ENCODE measurements at regions not wholly inside any gene's neighbourhood (a gene's known extent, or its start where the extent isn't known, plus 50 kb on each side); places are given as distances from the start of the nearest gene placed in this dataset.
A peak's percentile ranks its signal among the peaks of the same experiment; 100 is the strongest.
"Not testable (repeated sequence)": the region's sequence is repeated elsewhere in the genome, so short reads cannot be mapped to it uniquely, and the experiment has no call there.

- H3K4me3 Mint-ChIP-seq: no peak overlapping the region
- H3K36me3 Mint-ChIP-seq (ENCODE audit: low read depth): no peaks in the 10 kb centered on the region
- H3K27ac Mint-ChIP-seq (ENCODE audit: unreplicated experiment): peak overlapping the region; percentile 35
- H3K9me3 Mint-ChIP-seq: no peaks in the 10 kb centered on the region
- no peaks in the 10 kb centered on the region for H3K4me1 Mint-ChIP-seq
- no peak for TF ChIP-seq CTCF (conservative IDR thresholded peaks at IDR 0.05)
- no peaks in the 10 kb centered on the region for H3K27me3 Mint-ChIP-seq (ENCODE audit: low read depth)
- no peak for DNase-seq (ENCODE audit: low read depth, low spot score)
Measured at GRCh38 chr1:199029855-199030254, 391.0 kb downstream of the PTPRC start.

- DNase-seq (ENCODE audit: low read depth, low spot score); H3K27ac Mint-ChIP-seq (ENCODE audit: unreplicated experiment); H3K27me3 Mint-ChIP-seq (ENCODE audit: low read depth); H3K4me3 Mint-ChIP-seq; H3K4me1 Mint-ChIP-seq; H3K9me3 Mint-ChIP-seq; H3K36me3 Mint-ChIP-seq (ENCODE audit: low read depth): not testable (repeated sequence)
Measured at GRCh38 chr1:199030541-199030940, 391.7 kb downstream of the PTPRC start.

GRCh38 chr1:199031170-199031569, 392.3 kb downstream of the PTPRC start:
- H3K36me3 Mint-ChIP-seq (ENCODE audit: low read depth); H3K4me1 Mint-ChIP-seq; H3K4me3 Mint-ChIP-seq; H3K27ac Mint-ChIP-seq (ENCODE audit: unreplicated experiment); H3K9me3 Mint-ChIP-seq; H3K27me3 Mint-ChIP-seq (ENCODE audit: low read depth); DNase-seq (ENCODE audit: low read depth, low spot score): not testable (repeated sequence)

GRCh38 chr1:199032479-199032878, 393.6 kb downstream of the PTPRC start:
- not testable (repeated sequence) for H3K4me3 Mint-ChIP-seq; H3K4me1 Mint-ChIP-seq; H3K9me3 Mint-ChIP-seq; H3K27me3 Mint-ChIP-seq (ENCODE audit: low read depth); H3K36me3 Mint-ChIP-seq (ENCODE audit: low read depth); DNase-seq (ENCODE audit: low read depth, low spot score)
- peak overlapping the region; percentile 76 for H3K27ac Mint-ChIP-seq (ENCODE audit: unreplicated experiment)

GRCh38 chr1:199033661-199034060, 394.8 kb downstream of the PTPRC start:
- Mint-ChIP-seq H3K4me3 (no peak overlapping the region), H3K27ac (ENCODE audit: unreplicated experiment) (no peak overlapping the region), H3K9me3 (no peaks in the 10 kb centered on the region), H3K27me3 (ENCODE audit: low read depth) (no peaks in the 10 kb centered on the region), H3K4me1 (no peaks in the 10 kb centered on the region), H3K36me3 (ENCODE audit: low read depth) (no peaks in the 10 kb centered on the region)
- TF ChIP-seq CTCF (conservative IDR thresholded peaks at IDR 0.05): no peak
- DNase-seq (ENCODE audit: low read depth, low spot score): no peak

GRCh38 chr1:199038156-199038555, 399.3 kb downstream of the PTPRC start:
- H3K4me1 Mint-ChIP-seq: no peaks in the 10 kb centered on the region
- no peaks in the 10 kb centered on the region for H3K9me3 Mint-ChIP-seq
- no peak overlapping the region for H3K4me3 Mint-ChIP-seq
- no peaks in the 10 kb centered on the region for H3K27me3 Mint-ChIP-seq (ENCODE audit: low read depth)
- H3K27ac Mint-ChIP-seq (ENCODE audit: unreplicated experiment): no peak overlapping the region
- TF ChIP-seq CTCF (conservative IDR thresholded peaks at IDR 0.05): no peak
- H3K36me3 Mint-ChIP-seq (ENCODE audit: low read depth): no peaks in the 10 kb centered on the region
- no peak for DNase-seq (ENCODE audit: low read depth, low spot score)

- no peak for DNase-seq (ENCODE audit: low read depth, low spot score)
- H3K4me3 Mint-ChIP-seq: no peak overlapping the region
- no peaks in the 10 kb centered on the region for H3K36me3 Mint-ChIP-seq (ENCODE audit: low read depth)
- TF ChIP-seq CTCF (conservative IDR thresholded peaks at IDR 0.05): no peak
- H3K27ac Mint-ChIP-seq (ENCODE audit: unreplicated experiment): no peak overlapping the region
- H3K9me3 Mint-ChIP-seq: no peaks in the 10 kb centered on the region
- H3K4me1 Mint-ChIP-seq: no peaks in the 10 kb centered on the region
- H3K27me3 Mint-ChIP-seq (ENCODE audit: low read depth): no peaks in the 10 kb centered on the region
Measured at GRCh38 chr1:199040076-199040905, 401.5 kb downstream of the PTPRC start.

Measured in neural crest cell (in vitro differentiated cells).